HG03571 (cell line): ENCODE measurements at regions not wholly inside any gene's neighbourhood (a gene's known extent, or its start where the extent isn't known, plus 50 kb on each side); places are given as distances from the start of the nearest gene placed in this dataset.
"Not testable (repeated sequence)": the region's sequence is repeated elsewhere in the genome, so short reads cannot be mapped to it uniquely, and the experiment has no call there.

Source experiments
- ATAC-seq: cut with Tn5 transposase; IDR thresholded peaks from one replicate; pipeline ENCODE4 v1.9.1; 2021; ENCODE audit not compliant: unreplicated experiment

- ATAC-seq = no peak
These were observed 1581.8 kb upstream of the WWC1 start for GRCh38 chr5:166709691-166710090.

GRCh38 chr5:166710271-166710670 is 1581.2 kb upstream of the WWC1 start:
- no peak for ATAC-seq

DNA sequence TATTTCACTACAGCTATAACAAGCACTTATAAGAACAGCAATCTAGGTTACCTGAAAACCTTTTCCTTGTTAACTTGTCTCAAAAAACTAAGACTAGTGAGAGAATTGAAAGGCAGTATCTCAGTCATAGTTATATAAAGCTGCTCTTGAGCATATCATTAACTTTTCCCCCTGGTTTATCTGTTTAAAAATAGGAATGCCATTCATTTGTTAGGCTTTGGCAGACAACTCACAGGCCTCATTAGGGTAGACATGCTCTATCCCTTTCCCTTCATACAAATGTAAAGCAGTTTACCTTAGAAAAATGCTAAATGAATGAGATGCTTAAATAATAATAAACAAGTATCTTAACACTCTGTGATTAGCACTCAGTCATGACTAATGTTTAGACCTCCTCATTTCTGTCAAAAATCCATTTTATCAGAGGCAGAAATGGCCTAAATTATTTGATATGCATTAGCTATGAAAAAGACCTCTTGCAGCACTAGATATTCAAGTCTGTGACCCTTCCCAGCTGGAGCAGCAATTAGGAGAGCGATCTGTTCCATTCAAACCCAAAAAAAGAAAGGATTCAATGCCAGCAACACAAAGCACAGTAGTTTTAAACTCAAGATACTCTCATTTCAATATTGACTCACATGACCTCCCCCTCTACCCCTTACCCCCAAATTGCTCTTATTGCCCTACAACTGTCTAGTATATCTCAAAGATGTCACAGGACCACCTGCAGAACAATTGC is 1578.8 kb upstream of the WWC1 start:
- no peak for ATAC-seq

DNA sequence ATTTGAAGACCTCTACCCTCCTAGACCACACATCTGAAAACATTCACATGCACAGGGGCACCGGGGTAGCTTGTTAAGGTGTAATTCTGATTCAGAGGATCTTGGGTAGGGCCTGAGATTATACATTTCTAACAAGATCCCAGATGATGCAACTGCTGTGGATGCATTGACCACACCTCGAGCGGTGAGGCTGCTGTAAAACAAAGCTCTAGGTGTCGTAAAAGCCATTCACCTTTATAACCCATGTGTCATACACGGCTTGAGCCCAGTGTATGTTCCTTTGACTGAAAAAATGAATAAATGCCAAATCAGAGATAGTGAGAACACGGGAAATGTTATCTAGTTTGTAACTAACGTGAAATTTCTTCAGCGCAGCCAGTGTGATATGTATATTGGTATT is 1578.2 kb upstream of the WWC1 start:
- no peak for ATAC-seq

GRCh38 chr5:166716856-166717492 is 1574.5 kb upstream of the WWC1 start:
- ATAC-seq = no peak

DNA sequence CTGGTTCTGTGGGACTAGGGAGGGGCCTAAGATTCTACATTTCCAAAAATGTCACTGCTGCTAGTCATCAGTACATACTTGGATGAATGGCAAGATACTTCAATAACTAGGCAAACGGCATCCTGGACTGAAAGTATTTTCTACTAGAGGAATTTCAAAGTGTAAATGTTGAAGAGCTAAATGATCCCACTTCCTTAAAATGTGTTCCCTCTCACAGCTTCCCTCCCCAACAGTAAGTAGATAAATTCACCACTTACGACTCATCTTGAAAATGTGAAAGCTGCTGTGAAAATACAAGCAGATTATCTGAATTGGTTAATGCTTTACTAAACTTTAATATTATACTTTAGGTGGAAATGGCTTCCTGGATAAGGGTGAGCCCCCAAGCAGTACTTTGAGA is 1571.5 kb upstream of the WWC1 start:
- no peak for ATAC-seq

GRCh38 chr5:166722939-166723338 is 1568.5 kb upstream of the WWC1 start:
- no peak for ATAC-seq

- ATAC-seq = no peak
These were observed 1567.2 kb upstream of the WWC1 start for GRCh38 chr5:166724284-166724683.

GRCh38 chr5:166725593-166725992 is 1565.9 kb upstream of the WWC1 start:
- no peak for ATAC-seq

DNA sequence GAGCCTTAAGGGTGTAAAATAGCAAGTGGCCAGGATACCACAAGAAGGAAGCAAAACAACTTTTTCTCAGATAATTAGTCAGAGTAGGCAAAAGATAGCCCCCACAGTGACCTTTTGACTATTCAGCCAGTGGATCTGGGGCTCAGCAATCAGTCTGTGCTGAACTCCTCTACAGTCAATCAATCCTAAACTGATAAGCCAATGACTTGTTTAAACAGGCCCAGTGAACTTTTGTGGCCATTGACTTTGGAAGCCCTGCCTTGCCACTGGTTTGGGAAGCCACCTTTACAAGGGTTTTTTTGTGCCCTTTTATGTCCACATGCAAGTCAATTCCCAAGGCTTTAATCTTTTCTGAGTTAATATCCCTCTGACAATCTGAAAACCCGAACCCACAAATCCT is 1565.0 kb upstream of the WWC1 start:
- no peak for ATAC-seq

GRCh38 chr5:166742951-166743350 is 1548.5 kb upstream of the WWC1 start:
- not testable (repeated sequence) for ATAC-seq

- no peak for ATAC-seq
These were observed 1544.9 kb upstream of the WWC1 start for GRCh38 chr5:166746506-166746905.

- ATAC-seq = no peak
These were observed 1541.1 kb upstream of the WWC1 start for GRCh38 chr5:166750376-166750775.

DNA sequence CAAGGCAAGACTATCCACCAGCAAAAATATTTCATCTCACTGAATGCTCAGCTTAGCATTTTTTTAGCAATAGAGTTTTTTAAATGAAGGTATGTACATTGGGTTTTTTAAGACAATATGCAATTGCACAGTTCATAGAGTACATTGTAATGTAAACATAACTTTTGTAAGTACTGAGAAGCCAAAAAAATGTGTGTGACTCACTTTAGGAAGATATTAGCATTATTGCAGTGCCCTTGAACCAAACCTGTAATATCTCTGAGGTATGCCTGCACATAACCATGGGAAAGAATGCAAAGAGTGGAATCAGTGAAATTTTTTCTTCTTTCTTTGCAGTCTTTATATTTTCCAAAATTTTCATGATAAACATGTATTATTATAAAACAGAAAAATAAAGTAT is 1533.3 kb upstream of the WWC1 start:
- no peak for ATAC-seq

GRCh38 chr5:166767858-166768257 is 1523.6 kb upstream of the WWC1 start:
- ATAC-seq = no peak

- ATAC-seq = no peak
These were observed 1522.9 kb upstream of the WWC1 start for GRCh38 chr5:166768536-166768935.

GRCh38 chr5:166772770-166773169 is 1518.7 kb upstream of the WWC1 start:
- no peak for ATAC-seq

DNA sequence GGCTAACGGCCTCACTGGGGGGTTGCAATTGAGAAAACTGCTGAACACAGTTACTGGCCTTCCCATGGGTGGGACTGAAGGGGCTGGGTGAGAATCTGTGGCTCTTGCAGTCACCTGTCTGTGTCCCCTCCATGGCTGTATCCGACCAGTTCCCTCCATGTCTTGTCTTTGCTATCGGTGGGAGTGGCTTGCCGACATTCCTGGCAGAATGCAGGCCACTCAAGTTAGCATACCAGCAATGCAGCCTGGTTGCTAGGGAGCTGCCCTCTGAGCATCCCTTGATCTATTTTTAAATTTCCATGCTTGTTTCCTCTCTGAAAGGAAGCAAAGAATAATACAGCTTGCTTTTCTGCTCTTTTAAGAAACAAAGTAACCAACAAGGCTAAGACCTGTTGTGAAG is 1509.7 kb upstream of the WWC1 start:
- no peak for ATAC-seq

- no peak for ATAC-seq
These were observed 1506.8 kb upstream of the WWC1 start for GRCh38 chr5:166784545-166785078.

DNA sequence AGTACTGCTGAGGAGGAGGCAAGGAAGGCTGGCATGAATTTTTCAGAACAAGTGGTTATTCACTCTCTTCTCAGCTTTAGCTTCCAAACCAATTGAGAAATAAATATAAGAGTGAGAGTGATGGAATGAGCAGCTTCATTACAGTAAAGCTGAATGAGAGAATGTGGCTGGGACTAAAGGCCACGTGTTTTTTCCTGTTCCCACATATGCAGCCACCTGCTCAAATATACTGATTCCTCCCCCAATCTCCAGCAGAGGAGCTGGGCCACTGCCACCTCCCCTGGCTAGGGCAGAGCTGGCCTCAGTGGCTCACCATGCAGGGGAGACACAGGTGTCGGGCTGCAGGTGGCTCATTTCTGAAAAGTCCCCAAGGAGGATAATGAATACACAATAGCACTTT is 1505.3 kb upstream of the WWC1 start:
- no peak for ATAC-seq

DNA sequence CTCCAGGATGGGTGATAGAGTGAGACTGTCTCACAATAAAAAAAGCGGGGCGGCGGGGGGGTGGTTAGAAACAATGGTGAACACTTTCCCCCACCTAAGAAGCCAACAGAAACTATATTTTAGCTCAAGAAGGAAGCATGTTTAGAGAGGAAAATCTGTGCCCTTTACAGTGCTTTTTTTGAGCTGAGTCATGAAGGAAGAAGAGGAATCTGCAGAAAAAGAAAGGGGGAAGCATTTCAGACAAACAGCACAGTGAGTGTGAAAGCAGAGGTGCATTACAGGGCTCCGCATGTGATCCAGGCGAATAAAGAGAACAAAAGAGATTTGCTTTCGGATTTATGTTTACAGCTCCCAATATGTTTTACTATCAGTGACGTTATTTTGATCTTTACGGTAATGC is 1504.6 kb upstream of the WWC1 start:
- ATAC-seq = no peak

DNA sequence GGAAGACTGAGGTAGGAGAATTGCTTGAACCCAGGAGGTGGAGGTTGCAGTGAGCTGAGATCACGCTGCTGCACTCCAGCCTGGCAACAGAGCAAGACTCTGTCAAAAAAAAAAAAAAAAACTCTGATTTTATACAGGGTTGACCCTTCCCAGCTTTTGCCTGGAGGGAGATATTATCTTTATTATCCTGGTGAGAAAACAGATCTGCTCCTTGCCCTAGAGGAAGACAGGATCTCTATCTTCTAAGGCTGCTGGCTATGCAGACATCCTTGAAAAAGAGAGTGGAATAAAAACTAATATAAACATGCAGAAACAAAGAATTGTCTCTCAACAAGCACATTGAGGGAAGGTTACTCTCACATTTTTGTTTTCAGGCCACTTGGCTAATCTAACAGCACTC is 1503.4 kb upstream of the WWC1 start:
- no peak for ATAC-seq

DNA sequence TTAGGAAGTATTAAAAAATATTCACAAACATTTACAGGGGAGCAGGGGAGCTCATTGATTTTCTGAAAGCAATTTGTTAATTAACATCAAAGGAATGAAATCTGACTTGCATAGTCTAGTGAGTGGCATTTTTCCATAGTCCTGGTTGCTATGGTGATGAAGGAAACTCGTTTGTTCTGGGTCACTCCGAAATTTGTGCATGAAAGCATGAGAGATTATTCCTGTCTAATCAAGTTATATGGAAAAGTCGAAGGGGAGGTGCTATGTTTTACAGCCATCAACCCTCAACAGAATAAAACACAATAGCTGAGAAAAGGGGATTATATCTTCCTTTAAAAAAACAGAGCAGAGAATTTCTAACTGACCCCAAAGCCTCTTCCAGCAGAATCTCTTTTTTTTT is 1495.7 kb upstream of the WWC1 start:
- no peak for ATAC-seq
